Transverse colon (tissue), 4 donors: ENCODE measurements at regions not wholly inside any gene's neighbourhood (a gene's known extent, or its start where the extent isn't known, plus 50 kb on each side); places are given as distances from the start of the nearest gene placed in this dataset.

Experiments
- DNase-seq: peaks from one replicate; pipeline ENCODE4 v3.0.0-alpha.2; 2019
- H3K27ac ChIP-seq, 4 donors: fragments of 200-600 bp; sonication (generic); 2 replicates each; pipeline ENCODE4 v1.5.1; 2016 to 2018; ENCODE audit warnings: inconsistent platforms in 4 of 4
- H3K27me3 ChIP-seq: fragments of 200-600 bp; sonication (generic); 2 replicates; pipeline ENCODE4 v1.5.1; 2017; ENCODE audit warnings: inconsistent platforms
- H3K36me3 ChIP-seq, 4 donors: fragments of 200-600 bp; sonication (generic); 2 replicates each; pipeline ENCODE4 v1.5.1; 2017 to 2019; ENCODE audit warnings: inconsistent platforms in 4 of 4
- H3K4me1 ChIP-seq, 4 donors: fragments of 200-600 bp; sonication (generic); 2 replicates each; pipeline ENCODE4 v1.5.1; 2017 to 2020; ENCODE audit warnings: inconsistent platforms in 4 of 4
- H3K4me3 ChIP-seq, 4 donors: fragments of 200-600 bp; sonication (generic); 1 replicate in 1 of 4; 2 replicates in 3 of 4; pipeline versions ENCODE4 v1.5.1 to v1.6.1; 2017 to 2019; ENCODE audit warnings: inconsistent platforms in 4 of 4
- H3K9me3 ChIP-seq, 2 donors: fragments of 200-600 bp; sonication (generic); 2 replicates each; pipeline ENCODE4 v1.5.1; 2017 to 2019; ENCODE audit warnings: inconsistent platforms in 2 of 2
- CTCF ChIP-seq, 5 experiments: fragments of 200-600 bp in 3 of 5; fragments of 450-650 bp in 2 of 5; sonication (generic) in 3 of 5; IDR thresholded peaks; 1 replicate in 2 of 5; 2 replicates in 3 of 5; pipeline ENCODE4 v1.5.1; 2016 to 2017; ENCODE audit warnings: antibody characterized with exemption in 5 of 5, inconsistent platforms in 3 of 5, mild to moderate bottlenecking in 2 of 5, moderate library complexity in 1 of 5
- EP300 ChIP-seq: sonication (generic); formaldehyde crosslinking; IDR thresholded peaks from one replicate; pipeline ENCODE4 v1.6.1; 2017; ENCODE audit warnings: antibody characterized with exemption, low read depth
- POLR2A ChIP-seq: fragments of 450-650 bp; IDR thresholded peaks from one replicate; pipeline ENCODE4 v1.6.1; 2016; ENCODE audit warnings: antibody characterized with exemption, mild to moderate bottlenecking, moderate library complexity
- POLR2AphosphoS5 ChIP-seq, 3 donors: sonication (generic); formaldehyde crosslinking; IDR thresholded peaks; one replicate each; pipeline ENCODE4 v1.6.1; 2016; ENCODE audit warnings: antibody characterized with exemption in 3 of 3
- WGBS, 2 donors: methylation state at CpG; one replicate each; pipeline ENCODE4 v1.1.5; 2018; ENCODE audit warnings: low coverage in 1 of 2; 5-methylcytosine and 5-hydroxymethylcytosine counted together
- in situ Hi-C, 4 donors: fragments of 200-750 bp; cut with MboI; loops; one replicate each; pipeline versions ENCODE4 v1.15.0 to v1.15.1; 2017; ENCODE audit warnings: low sequenced_read_pairs in 3 of 4, low pct_ligation_motif_present in 1 of 4, low pct_unique_long_range_greater_than_20kb in 1 of 4
- intact Hi-C: fragments of 100-400 bp; cut with DNase I; formaldehyde crosslinking; loops from one replicate; pipeline ENCODE4 v1.15.1; 2023; ENCODE audit warnings: low total_unique reads

GRCh38 chr6:153523390-153523789, 392.3 kb upstream of the RGS17 start:
- Histone ChIP-seq H3K9me3 (no peaks in the 10 kb centered on the region), H3K36me3 (no peaks in the 10 kb centered on the region), H3K4me3 (no peak overlapping the region), H3K4me1 (no peaks in the 10 kb centered on the region), H3K27me3 (no peaks in the 10 kb centered on the region), H3K27ac (no peak overlapping the region)
- intact Hi-C loops (no loop called here), in situ Hi-C loops (loop anchor here in 1 of 4 donors (25.0 kb wide), 1 partner anchor 486 kb away; no protein-coding TSS in a partner anchor)
- no peak for DNase-seq
- TF ChIP-seq POLR2AphosphoS5 (IDR thresholded peaks at IDR 0.05) (no peak), EP300 (no peak), CTCF (IDR thresholded peaks at IDR 0.05) (no peak), POLR2A (no peak)

GRCh38 chr6:153511896-153512496, 380.9 kb upstream of the RGS17 start:
- in situ Hi-C loops, result loop anchor here in 1 of 4 donors (25.0 kb wide), 1 partner anchor 475 kb away; no protein-coding TSS in a partner anchor
- 16 to 23% methylated on average over 2 of the region's 2 CpGs for WGBS, 2 donors
- no peak for DNase-seq
- TF ChIP-seq CTCF (IDR thresholded peaks at IDR 0.05) (peak; percentile 22 to 63 (median 56)), EP300 (no peak)
- no peak overlapping the region for H3K27ac ChIP-seq
- no peak overlapping the region for H3K4me3 ChIP-seq
- H3K36me3 ChIP-seq, result no peaks in the 10 kb centered on the region
- intact Hi-C loops, result no loop called here
- no peaks in the 10 kb centered on the region for H3K9me3 ChIP-seq
- H3K4me1 ChIP-seq, result no peaks in the 10 kb centered on the region
- no peaks in the 10 kb centered on the region for H3K27me3 ChIP-seq

DNA sequence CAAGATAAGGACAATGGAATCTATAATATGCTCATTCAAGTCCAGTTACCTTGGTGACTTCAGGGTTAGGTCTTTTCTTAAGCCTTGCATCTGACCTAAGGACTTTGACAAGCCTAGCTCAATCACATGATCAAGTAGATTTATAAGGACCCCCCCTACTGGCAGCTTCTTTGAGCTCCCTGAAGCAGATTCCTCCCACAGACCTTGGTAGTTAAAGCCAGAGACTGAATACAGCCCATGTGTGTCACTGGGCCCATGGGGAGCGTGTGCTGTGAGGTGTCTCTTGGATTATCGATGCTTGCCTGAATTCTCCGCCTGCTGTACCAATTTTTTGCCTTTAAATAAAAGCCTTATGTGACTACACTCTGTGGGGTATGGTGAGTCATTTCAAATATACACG, 372.7 kb upstream of the RGS17 start:
- H3K27me3 ChIP-seq, result no peaks in the 10 kb centered on the region
- H3K4me3 ChIP-seq, result no peak overlapping the region
- in situ Hi-C loops, result loop anchor here in 1 of 4 donors (25.0 kb wide), 1 partner anchor 467 kb away; no protein-coding TSS in a partner anchor
- 84 to 98% methylated on average over 4 of the region's 4 CpGs for WGBS, 2 donors
- no peak for DNase-seq
- TF ChIP-seq CTCF (IDR thresholded peaks at IDR 0.05) (no peak), EP300 (no peak), POLR2AphosphoS5 (IDR thresholded peaks at IDR 0.05) (no peak), POLR2A (no peak)
- H3K27ac ChIP-seq, result no peak overlapping the region
- H3K9me3 ChIP-seq, result peaks cover 0 to 4% of the 10 kb centered on the region in 2 donors
- intact Hi-C loops, result no loop called here
- no peaks in the 10 kb centered on the region for H3K36me3 ChIP-seq
- no peaks in the 10 kb centered on the region for H3K4me1 ChIP-seq

- Histone ChIP-seq H3K36me3 (no peaks in the 10 kb centered on the region), H3K27ac (no peak overlapping the region), H3K9me3 (no peaks in the 10 kb centered on the region), H3K4me3 (no peak overlapping the region), H3K27me3 (no peaks in the 10 kb centered on the region), H3K4me1 (no peaks in the 10 kb centered on the region)
- DNase-seq, result no peak
- intact Hi-C loops (no loop called here), in situ Hi-C loops (loop anchor here in 2 of 4 donors (25.0 kb wide), 1 partner anchor 456 kb away; no protein-coding TSS in a partner anchor)
- TF ChIP-seq POLR2AphosphoS5 (IDR thresholded peaks at IDR 0.05) (no peak), EP300 (no peak), POLR2A (no peak), CTCF (IDR thresholded peaks at IDR 0.05) (no peak)
- 30 to 55% methylated on average over 1 to 2 of the region's 2 CpGs for WGBS, 2 donors
Observed at GRCh38 chr6:153493501-153493900, 362.4 kb upstream of the RGS17 start.
